ENCODE measurements at regions not wholly inside any gene's neighbourhood (a gene's known extent, or its start where the extent isn't known, plus 50 kb on each side); places are given as distances from the start of the nearest gene placed in this dataset.

- DNase-seq (ENCODE audit: low read depth in 2 of 2): no peak
Measured at GRCh38 chr17:72064606-72065193, 56.1 kb upstream of the SOX9 start.

- no peak for DNase-seq (ENCODE audit: low read depth in 2 of 2)
Measured at GRCh38 chr17:72065556-72065955, 55.3 kb upstream of the SOX9 start.

- no peak for DNase-seq (ENCODE audit: low read depth in 2 of 2)
Measured at GRCh38 chr17:72068643-72069042, 52.2 kb upstream of the SOX9 start.

GRCh38 chr17:72069586-72070202 lies 51.1 kb upstream of the SOX9 start:
- no peak for DNase-seq (ENCODE audit: low read depth in 2 of 2)

Measured in stimulated activated CD8-positive, alpha-beta memory T cell treated with anti-CD3 and anti-CD28 coated beads, Interleukin-2, amount 100 ng/mL, for 1 hour (primary cell).